ENCODE measurements at regions not wholly inside any gene's neighbourhood (a gene's known extent, or its start where the extent isn't known, plus 50 kb on each side); places are given as distances from the start of the nearest gene placed in this dataset.
A peak's percentile ranks its signal among the peaks of the same experiment; 100 is the strongest.

DNA sequence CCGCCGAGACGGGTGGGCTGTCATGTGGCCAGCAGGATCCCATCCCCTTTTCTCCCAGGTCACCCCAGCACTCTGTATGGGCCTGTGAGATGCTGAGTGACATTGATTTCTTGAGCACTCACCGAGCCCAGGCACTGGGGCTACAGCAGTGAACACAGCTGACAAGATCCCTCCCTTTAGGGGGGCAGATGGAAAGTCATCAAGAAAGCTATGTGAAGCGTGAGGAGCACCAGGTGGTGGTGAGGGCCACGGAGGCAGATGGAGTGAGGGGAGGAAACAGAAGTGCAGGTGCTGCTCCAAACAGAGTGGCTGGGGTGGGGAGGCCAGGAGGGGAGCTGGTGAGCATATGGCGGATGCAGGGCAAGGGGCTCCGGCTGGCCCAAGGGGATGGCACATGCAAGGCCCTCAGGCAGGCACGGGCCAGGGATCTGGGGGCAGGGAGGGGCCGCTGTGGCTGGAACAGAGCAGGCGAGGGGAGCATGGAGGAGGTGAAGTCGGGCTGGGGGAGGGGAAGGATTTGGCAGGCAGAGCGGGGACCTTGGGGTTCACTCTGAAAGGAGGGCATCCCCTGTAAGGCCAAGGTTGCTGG is 184.0 kb downstream of the BMP7 start:
- DNase-seq (ENCODE audit: low spot score), result no peak

DNA sequence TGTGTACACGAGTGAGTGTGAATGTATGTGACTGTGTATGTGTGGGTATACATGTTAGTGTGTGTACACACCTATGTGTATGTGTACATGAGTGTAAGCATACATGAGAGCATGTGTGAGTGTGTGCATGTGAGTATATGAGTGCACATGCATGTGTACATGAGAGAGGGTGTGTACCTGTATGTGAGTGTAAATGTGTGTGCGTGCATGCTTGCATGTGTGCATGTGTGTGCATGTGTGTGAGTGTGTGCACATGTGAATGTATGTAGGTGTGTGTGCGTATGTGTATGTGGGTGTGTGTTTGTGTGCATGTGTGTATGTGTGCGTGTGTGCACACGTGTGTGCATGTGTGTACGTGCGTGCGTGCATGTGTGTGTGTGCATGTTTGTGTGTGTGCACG is 183.4 kb downstream of the BMP7 start:
- DNase-seq (ENCODE audit: low spot score), result no peak

DNA sequence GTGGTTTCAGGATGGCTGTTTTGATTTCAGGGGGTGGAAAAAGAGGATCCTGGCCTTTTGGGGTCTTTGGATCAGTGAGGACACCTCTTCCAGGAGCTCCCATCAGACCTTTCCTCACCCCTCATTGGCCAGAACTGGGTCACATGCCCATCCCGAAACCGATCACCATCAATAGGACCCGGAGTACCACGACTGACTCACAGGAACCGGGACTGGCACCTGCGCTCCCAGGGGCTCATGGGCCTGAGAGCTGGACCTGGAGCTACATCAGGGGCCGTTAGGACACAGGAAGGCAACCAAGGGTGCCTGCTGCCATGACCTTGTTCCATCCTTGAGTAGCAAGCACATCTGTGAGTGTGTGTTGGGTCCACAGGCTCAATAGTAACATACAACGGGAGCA is 180.4 kb downstream of the BMP7 start:
- DNase-seq (ENCODE audit: low spot score), result no peak

DNA sequence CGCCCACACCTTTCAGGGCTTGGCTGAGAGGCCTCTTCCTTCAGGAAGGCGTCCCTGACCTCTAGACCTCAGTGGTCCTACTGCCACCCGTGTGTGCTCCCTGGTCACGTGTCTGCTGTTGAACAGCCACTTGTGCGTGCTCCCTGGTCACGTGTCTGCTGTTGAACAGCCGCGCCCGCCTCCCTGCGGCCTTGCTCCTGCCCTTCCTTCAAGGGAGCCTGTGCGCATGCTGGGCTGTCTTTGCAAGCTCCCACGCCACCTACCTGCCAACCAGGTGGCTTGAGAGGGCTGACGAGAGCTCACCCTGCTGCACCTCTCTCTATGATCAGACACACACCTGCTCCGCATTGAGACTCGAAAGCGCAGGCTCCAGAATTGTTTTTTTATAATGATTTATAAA is 179.3 kb downstream of the BMP7 start:
- DNase-seq (ENCODE audit: low spot score), result no peak

DNA sequence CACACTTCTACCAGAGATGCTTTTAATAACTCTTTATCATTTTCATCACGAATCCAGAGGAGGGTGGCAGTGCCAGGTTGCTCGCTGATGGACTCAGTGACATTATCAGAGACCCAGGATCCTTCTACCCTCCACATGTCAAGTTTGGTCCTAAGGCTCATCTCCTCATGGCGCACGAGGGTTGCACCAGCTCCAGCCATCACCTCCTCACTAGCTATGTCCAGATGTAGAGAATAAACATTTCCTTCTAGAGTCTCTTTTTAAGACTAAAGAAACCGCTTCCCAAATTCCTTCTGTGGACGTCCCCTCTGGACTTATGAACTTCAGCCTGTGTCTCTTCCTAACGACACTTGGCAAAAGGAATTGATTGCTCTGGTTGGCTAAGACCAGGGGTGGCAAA is 178.7 kb downstream of the BMP7 start:
- no peak for DNase-seq (ENCODE audit: low spot score)

DNA sequence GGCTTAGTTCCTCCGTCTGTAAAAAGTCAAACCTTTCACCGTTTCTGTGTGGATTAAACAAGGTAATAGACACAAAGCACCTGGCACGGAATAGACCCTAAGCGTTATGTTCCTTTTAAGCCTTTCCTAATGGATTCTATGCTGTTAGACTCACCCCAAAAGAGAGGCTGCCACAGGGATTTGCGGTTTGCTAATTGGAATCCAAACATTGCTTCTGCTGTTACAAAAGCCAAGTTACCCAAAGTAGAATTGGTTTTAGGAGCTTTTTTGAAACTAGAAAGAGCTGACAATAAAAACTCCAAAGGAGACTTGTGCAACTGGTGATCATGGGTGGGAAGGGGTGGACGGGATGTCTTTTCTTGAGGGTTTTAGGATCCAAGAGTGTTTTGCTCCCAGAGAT is 178.0 kb downstream of the BMP7 start:
- no peak for DNase-seq (ENCODE audit: low spot score)

DNA sequence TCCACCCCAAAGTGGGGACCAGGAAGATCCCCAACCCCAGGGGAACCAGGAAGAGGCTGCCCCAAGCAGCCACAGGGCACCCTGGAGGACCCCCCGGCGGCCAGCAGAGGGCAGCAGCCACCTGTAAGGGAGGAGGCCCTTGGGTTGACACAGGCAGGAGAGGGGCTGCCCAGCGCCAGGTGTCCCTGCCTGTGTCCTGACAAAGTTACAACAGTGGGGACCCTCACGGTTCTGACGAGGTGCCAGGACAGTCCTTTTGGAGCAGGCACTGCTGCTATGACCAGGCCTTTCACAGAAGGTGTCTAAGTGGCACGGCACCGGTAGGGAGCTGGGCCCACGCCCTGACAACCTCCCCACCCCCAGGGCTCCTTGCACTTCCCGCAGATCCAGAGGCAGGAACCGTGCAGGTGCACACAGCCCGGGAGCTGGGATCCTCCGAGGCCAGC is 176.7 kb downstream of the BMP7 start:
- peak; percentile 60 for DNase-seq (ENCODE audit: low spot score)

DNA sequence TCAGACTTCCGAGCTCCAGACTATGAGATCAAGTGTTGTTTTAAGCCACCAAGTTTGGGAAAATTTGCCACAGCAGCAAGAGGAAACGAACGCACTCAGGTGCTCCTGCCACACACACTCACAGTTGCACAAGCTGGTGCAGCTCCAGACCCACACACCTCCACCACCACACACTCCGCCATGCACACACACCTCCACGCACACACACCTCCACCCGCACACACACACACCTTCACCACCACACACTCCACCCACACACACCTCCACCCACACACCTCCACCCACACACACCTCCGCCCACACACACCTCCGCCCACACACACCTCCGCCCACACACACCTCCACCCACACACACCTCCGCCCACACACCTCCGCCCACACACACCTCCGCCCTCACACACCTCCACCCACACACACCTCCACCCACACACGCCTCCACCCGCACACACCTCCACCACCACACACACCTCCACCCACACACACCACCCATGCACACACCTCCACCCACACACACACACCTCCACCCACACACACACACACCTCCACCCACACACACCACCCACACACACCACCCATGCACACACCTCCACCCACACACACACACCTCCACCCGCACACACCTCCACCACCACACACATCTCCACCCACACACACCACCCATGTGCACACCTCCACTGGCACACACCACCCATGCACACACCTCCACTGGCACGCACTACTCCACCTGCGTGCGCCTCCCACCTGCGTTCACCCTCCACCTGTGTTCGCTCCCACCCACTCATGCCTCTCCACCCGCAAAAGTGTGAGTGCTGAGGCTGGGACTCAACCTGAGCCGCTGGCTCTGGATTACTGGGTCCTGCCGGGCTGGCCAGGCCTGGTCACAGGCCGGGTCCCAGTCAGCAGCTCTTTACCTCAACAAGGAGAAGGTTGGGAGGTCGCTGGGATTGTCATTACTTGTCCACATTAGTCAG is 175.6 kb downstream of the BMP7 start:
- DNase-seq (ENCODE audit: low spot score), result no peak

DNA sequence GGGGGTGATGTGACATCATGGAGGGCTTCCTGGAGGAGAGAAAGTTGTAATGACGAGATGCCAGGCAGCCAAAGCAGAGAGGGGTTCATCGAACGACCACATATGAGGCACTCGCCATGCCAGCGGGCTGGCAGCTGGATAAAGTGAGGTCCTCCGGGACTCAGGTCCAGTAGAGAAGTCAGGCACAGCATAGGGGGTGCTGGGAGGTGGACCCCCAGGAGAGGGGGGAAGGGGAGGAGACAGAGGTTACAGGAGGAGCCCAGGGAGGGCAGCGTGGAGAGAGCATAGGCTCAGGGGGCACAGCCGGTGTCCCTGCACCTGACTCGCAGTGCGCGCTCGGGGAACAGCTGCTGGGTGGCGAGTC is 174.7 kb downstream of the BMP7 start:
- DNase-seq (ENCODE audit: low spot score), result no peak

DNA sequence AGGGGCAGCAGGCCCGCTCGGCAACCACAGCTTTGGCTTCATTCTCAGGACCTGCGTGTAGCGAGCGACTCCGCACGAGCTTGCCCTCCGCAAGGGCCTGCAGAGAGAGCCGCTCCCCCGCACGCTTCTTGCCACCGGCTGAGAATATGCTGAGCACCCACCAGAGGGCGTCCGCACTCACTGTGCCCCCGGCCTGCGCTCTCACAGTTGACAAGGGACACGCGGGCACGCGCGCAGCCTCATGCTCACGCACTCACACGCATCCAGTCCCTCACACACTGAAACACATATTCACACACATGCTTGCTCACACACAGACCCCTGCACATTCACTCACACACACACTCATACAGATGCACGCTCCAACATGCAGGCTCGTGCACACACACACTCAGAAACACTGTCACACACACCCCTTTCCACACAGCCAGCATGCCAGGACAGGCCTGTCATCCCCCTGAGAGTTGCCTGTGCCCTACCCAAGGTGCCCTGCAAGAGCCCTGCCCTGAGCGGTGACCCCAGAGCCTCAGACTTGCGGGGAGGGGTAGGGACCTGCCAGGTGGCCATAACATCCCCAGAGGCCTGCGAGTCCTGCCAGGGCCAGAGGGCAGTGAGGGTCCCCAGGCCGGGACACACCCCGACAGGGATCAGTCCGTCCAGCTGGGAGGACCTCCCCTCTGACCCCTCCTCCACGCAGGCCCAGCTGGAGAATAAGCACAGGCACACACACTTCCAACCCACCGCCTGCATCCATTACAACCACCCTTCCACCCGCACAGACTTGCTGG is 174.1 kb downstream of the BMP7 start:
- DNase-seq (ENCODE audit: low spot score), result peak; percentile 48

DNA sequence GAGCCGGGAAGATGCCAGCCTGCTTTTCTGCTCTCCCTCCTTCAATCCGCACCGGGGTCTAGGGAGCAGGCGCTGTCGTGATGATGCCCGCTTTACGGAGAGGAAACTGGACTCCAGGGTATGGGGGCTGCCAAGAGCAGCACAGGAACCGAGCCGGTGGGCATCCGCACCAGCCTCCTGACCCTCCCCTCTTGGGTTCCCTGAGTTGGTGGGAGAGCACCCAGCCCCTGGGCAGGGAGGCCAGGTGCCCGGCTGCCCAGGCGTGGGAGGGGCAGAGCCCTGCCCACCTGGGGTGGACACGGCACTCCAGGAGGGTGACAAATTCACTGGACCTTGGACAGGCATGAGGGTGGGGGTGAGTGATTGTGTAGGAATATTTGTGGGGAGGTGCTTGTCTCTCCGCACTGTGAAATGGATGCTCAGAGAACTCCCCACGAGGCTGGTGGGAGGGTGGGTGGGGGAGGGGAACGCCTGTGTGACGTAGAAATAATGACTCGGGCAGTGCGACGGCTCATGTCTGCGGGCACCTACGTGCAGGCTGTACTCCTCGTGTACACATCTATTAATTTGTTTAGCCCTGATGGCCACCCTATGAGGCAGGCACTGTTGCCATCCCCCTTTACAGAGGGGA is 173.4 kb downstream of the BMP7 start:
- DNase-seq (ENCODE audit: low spot score), result no peak

DNA sequence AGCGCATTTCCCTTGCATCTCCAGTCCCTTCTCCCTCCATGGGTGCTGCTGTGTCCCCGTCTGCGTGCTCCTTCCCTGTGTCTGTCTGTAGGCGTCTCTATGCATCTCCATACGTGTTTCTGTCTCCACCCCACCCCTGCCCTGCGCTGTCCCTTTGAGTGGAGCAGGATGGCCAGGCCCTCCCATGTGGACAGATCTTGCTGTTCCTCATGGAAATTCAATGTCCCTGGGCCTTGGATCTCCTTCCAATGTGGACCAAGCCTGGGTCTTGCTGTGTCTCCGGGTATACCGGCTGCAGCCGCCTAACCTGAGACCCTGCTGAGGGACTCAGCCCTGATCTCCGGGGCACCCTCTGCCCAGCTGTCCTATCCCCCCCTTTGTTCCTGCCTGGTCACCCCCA is 172.7 kb downstream of the BMP7 start:
- no peak for DNase-seq (ENCODE audit: low spot score)

DNA sequence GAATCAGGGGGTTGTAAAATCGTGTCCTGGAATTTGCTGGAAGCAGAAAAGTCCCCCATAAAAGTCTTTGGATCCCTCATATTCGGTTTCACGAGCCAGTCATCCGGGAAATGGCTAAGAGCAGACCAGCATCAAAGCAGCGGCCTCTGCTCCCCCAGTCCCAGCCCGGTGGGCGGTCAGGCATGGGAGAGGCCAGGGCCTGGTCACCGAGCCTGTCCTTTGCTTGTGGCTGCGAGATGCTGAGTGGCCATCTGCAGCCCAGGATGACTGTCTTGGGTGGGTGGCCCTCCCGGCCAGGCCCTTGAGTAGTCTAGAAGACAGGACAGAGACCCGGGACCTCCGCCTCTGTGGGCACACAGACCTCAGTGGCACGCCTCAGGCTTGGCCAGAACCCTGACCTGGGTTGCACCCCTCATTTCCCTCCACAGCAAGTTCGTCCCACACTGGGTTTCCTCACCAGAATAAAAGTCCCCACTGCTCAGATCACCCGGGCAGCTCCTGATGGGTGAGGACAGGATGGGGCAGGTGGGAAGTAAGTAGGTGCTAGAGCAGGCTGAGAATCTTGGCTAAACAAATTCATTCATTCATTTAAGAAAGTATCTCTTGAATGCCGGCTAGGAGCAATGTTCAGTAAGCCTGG is 172.1 kb downstream of the BMP7 start:
- DNase-seq (ENCODE audit: low spot score), result no peak

DNA sequence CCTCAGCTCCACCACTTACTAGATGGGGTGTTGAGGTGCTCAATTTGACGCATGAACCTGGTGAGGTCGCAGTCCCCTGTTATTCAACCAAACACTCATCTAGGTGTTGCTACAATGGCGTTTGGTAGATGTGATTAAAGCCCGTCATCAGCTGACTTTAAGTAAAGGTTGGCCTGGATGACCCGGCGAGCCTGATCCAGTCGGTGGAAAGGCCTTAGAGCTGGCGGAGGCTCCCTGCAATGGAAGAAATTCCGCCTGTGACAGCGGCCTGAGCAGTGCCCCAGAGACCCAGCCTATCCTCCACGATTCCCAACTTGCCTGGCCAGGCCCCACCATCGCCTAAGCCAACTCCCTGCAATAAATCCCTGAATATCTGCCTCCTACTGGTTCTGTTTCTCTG is 171.4 kb downstream of the BMP7 start:
- DNase-seq (ENCODE audit: low spot score), result no peak

DNA sequence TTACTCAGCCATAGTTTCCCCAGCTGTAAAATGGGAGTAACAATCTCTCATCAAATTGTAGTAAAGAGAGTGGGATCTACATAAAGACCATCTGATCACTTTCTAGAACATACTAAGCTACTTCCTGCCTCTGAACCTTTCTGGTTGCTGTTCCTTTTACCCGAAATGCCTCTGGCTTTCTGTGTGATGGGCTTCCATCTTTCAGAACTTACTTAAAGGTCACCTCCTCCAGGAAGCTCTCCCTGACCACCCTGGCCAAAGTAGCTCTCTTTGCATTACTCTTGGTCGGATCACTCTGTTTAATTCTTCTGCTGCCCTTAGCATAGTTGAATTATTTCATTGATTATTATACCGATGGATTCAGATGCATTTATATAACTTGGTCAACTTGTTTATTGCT is 171.0 kb downstream of the BMP7 start:
- DNase-seq (ENCODE audit: low spot score), result no peak

DNA sequence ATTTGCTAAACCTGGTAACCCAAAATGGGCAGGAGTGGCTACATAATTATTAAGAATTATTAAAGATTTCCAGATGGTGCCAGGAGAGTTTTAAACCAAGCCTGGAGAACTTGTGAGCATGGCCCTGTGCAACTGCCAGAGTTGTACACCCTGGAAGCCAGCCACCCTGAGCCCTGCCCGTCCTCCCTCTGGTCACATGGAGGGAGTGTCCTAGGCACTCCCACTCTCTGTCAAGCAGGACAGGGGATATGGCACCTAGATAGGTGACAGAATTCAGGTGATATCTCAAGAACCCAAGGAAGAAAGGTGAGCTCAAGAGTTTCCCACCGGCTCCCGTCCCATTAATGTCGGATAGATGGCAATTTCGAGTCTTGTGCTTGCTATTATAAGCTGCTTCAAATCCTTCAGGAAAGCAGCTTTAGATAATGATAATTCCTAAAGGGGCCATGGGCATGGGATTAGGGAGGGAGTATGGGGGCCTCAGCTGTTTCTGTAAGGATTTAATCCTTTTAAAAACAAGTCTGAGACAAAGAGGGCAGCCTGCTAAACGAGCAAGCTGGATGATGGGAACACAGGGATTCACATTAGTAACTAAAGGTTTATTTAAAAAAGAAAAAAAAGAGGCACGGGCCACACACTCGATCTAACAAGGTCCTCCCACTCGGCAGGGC is 169.1 kb downstream of the BMP7 start:
- DNase-seq (ENCODE audit: low spot score), result no peak

DNA sequence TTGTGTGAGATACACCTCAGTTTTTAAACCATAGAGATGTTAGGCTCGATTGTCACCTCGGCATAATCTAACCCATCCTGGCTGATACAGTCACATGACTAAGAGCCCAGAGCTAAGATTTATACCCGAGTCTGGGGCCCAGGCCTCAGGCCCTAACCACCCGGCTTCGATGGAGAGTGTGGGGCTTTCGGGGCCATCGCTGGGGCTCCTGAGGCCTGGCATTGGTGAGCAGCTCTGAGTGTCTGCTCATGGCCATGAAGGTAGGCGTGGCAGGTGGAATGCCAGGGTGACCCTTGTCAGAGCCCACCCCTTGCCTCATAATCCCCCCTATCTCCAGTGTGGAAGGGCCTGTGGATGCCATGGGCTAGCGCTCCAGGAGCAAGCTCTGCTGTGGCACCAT is 164.3 kb downstream of the BMP7 start:
- DNase-seq (ENCODE audit: low spot score), result no peak

DNA sequence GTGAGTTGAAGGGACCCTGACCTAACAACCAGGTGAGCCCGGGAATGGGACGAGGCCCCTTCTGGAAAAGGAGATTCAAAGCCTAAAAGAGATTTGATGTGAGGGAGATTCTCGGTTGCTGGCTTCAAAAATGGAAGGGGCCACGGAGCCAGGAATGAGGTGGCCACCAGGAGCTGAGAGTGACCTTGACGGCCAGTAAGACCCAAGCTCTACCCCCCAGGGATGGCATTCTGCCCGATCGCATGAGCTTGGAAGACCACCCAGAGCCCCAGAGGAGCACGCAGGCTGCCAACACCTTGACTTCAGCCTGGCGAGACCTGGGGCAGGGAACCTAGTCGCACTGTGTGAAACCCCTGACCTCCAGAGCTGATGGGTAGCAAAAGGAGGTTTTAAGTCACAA is 163.9 kb downstream of the BMP7 start:
- no peak for DNase-seq (ENCODE audit: low spot score)

DNA sequence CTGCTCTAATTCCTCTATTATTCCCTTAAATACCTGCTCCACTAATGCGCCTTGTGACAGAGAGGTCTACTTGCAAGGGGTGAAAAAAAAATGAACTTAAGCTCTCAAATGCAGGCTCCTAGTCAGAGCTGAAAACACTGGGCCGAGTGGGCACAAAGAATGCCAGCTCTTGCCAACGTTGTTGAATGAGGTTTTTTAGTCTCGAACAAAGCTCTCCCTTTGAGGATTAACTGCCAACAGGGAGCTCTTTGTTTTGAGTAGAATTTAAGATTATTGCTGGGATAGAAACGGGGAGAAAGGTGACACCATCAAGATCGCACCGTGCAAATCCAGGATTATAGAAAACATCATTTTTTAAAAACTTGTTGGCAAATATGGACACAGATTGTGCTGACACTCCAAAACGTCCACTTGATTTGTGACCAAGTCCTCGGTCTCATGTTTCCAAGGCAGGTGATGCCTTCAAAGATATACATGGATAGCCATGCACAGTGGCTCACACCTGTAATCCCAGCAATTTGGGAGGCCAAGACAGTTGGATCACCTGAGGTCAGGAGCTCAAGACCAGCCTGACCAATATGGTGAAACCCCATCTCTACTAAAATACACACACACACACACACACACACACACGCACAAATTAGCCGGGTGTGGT is 163.2 kb downstream of the BMP7 start:
- no peak for DNase-seq (ENCODE audit: low spot score)

DNA sequence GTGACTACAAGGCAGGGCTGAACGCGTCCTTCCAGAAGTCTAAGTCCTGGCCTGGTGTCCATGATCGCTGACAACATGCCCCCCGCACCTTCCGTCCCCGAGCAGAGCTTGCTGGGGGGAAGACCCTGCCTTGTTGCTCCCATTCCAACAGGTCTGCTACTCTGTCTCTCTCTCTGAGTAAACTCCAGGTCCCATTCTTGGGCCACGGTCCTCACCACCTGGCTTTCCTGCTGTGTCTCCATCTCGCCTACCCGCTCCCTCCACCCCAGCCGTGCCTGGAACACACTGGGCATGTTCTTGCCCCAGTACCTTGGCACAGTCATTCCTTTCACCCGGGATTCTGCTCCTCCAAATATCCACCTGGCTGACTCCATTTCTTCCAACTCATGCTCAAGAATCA is 162.3 kb downstream of the BMP7 start:
- DNase-seq (ENCODE audit: low spot score), result no peak

DNA sequence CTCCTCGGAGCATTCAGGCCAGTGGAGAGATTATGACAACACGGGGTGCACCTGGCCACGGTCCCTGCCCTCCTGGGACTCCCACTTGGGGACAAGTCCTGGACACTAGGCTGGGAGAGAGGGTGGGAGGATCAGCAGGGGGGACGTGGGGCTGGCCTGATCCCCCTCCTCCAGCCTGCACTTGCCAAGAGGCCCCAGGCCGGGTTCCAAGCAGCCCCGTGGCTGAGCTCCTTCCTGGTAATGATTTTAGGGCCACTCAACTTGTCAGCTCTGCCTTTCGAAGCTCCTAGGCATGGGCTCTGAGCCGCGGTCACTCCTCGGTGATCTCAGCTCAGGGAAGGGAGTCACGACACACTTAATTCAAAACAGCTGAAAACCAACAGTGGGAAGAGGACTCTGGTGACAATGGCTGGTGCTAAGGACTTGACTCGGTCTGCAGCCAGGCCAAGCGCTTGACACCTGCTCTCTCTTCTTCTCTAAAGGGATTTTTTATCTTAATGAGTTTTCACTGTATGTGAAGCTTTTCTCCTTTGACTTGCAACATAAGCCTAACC is 161.7 kb downstream of the BMP7 start:
- no peak for DNase-seq (ENCODE audit: low spot score)
